CD4-positive, alpha-beta T cell treated with Interleukin-15 for 1 hour (primary cell): ENCODE measurements at regions not wholly inside any gene's neighbourhood (a gene's known extent, or its start where the extent isn't known, plus 50 kb on each side); places are given as distances from the start of the nearest gene placed in this dataset.

Experiments used
- DNase-seq: peaks from one replicate; pipeline ENCODE4 v3.0.0-alpha.2; 2020

- DNase-seq = no peak
Measured at GRCh38 chr4:159041054-159042034, 61.5 kb upstream of the RAPGEF2 start.

- no peak for DNase-seq
Measured at GRCh38 chr4:159042097-159042605, 60.7 kb upstream of the RAPGEF2 start.

DNA sequence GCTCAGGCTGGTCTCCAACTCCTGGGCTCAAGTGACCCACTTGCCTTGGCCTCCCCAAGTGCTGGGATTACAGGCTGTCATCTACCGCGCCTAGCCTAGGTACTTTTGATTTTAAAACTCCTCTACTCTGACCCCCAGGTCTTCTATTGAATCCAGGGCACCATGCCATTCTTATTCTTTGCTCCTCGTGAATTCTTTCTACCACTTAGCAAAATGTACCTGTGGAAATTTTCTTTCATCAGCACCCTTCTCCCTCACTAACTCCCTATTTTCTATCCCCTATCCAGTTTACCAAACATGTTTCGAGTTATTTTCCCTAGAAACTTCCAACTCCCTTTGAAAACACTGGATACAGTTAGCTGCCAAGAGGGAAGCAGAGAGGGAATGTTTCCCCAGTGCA lies 60.0 kb upstream of the RAPGEF2 start:
- no peak for DNase-seq

DNA sequence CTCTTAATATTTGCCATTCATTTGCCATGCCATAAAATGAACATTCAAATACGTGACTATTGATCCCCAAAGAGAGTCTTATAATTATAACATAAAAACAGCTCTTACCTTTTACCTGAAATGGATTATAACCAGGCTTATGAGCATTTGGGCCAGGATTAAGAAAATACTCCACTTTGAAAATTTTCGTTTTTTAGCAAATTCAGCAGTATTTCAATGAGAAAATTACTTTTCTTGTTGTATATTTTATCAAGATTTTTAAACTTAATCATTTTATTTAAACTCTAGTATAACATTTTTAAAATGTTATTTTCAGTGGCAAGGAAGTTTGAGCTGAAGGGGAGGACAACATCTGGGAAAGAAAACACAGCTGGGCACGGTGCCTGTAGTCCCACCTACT lies 59.0 kb upstream of the RAPGEF2 start:
- no peak for DNase-seq

GRCh38 chr4:159045321-159045720 lies 57.6 kb upstream of the RAPGEF2 start:
- DNase-seq = no peak

GRCh38 chr4:159046683-159047082 lies 56.2 kb upstream of the RAPGEF2 start:
- no peak for DNase-seq

DNA sequence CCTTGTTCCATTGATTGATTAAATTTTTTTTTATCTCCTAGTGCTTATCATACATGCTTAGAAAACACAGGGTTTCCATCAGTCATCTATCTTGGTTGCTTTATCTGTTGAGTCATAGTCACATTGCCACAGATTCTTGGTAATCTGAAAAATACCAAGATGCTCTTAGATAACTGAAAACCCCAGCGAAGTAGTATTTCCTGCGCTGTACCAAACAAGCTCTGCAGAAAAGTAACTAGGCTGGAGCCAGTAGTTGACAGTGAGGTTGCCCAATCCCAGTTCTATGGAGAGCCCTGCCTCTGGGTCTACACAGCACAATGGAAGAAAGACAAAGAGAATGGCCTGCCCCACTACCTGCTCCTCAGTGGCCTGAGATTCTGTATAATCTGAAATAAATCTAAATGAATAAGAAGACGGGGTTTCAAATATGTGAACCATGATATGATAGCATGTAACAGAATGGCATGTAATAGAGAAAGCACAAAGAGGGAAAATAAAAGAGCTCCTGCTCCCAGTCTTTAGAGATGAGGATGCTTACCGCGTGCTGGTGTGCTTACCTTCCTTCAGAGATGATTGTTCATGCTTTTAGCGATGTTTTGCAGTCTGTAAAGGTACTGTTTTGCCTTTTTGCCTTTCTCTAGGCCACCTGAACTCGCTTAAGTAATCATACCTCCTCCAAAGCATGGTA lies 55.3 kb upstream of the RAPGEF2 start:
- no peak for DNase-seq

GRCh38 chr4:159048166-159048886 lies 54.6 kb upstream of the RAPGEF2 start:
- DNase-seq = no peak

DNA sequence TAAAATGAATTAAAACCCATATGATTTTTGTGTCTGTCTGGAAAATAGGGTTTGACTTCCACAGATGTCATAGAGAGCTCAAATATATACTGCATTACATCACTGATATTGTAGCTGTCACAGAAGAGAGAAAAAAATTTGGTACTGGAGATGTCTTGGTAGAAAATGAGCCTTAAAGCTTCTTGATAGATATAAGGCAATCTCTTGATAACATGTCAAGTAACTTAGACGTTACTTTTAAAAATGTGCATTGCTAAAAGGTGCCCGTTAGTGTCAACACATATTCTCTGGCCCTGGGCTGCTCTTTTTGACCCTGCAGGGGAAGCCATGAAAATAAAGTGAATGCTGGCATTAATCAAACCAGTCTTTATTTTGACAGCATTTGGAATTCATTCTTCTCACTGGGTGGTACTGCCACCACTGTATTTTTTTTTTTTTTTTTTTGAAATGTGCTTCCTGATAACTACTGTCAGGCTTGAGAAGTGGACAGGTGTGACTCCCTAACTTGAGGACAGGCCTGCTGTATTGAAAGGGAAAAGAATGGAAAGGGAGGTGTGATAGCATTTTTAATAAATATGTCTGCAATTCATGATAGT lies 53.0 kb upstream of the RAPGEF2 start:
- no peak for DNase-seq

DNA sequence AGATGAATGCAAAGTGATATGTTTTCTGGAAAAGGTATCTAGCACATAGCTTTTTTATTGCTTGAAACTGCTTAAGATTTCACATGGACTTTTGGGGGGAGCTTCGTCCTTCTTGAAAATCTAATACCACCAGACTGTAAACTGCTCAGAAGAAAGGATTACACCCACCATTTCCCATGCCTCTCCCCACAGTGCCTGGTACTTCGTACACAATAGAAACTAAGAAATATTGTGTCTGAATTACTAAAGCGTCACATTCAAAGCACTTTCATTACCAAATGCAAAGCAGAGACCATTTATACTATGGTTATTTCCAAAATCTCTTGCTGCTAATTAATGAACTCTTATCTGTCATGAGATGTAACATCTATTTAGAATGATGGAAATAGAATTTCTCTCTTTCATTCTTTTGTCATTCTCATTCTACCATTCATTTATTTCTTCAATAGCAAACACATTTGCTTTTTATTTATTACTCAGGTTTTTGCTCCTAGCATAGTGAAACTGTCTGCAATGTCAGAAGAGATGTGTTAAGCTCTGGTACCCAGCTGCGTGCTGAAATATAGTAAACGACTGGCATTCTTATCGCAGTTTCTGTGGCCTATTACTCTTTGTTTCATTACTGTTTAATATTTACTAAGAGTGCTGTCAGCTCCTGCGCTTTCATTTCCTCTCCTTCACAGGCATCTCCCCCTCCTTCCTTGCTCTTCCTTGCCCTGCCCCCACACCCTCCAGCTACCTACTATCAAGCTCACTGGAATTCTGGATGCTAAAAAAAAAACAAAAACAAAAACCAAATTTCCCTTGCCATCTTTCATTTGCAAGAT lies 51.4 kb upstream of the RAPGEF2 start:
- DNase-seq = no peak

DNA sequence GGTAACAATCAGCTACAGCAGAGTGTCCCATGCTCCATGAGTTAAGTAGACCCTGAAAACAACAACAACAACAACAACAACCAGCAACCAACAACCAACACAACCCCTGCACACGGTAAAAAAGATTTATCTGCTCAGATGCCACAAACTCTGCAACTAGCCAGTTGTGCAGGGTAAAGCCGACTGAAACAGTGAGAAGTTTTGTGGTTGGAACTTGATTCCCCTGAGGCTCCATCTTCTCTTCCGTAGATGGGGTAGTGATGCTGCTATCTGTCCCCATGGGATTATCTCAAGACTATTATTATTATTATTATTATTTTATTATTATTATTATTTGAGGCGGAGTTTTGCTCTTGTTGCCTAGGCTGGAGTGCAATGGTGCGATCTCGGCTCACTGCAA lies 50.6 kb upstream of the RAPGEF2 start:
- DNase-seq = no peak
